ENCODE measurements at regions not wholly inside any gene's neighbourhood (a gene's known extent, or its start where the extent isn't known, plus 50 kb on each side); places are given as distances from the start of the nearest gene placed in this dataset.

- TF ChIP-seq POLR2A (IDR thresholded peaks at IDR 0.05) (no peak), POLR2AphosphoS5 (IDR thresholded peaks at IDR 0.05) (no peak), CTCF (IDR thresholded peaks at IDR 0.05 in 8 of 11, conservative IDR thresholded peaks at IDR 0.05 in 3 of 11) (no peak)
- intact Hi-C loops (cut with DNase I; ENCODE audit: low total_unique reads): no loop called here
- Histone ChIP-seq H3K36me3 (no peaks in the 10 kb centered on the region), H3K27ac (no peak overlapping the region), H3K27me3 (replicated peaks in 1 of 7) (peaks cover 6 to 99% (median 51%) of the 10 kb centered on the region in 7 donors), H3K4me1 (peaks cover 0 to 13% (median 10%) of the 10 kb centered on the region in 6 donors), H3K4me3 (no peak overlapping the region), H3K9me3 (no peaks in the 10 kb centered on the region)
- 79 to 88% (median 84%) methylated on average over 13 to 20 of the region's 20 CpGs for WGBS, 5 donors
- no peak for DNase-seq
These were observed 212.4 kb downstream of the RBFOX3 start for GRCh38 chr17:79398441-79398840.

- TF ChIP-seq POLR2A (IDR thresholded peaks at IDR 0.05) (no peak), POLR2AphosphoS5 (IDR thresholded peaks at IDR 0.05) (no peak), CTCF (IDR thresholded peaks at IDR 0.05 in 8 of 11, conservative IDR thresholded peaks at IDR 0.05 in 3 of 11) (no peak)
- H3K4me1 ChIP-seq: peaks cover 0 to 19% (median 13%) of the 10 kb centered on the region in 6 donors
- no peaks in the 10 kb centered on the region for H3K9me3 ChIP-seq
- DNase-seq: no peak
- intact Hi-C loops (cut with DNase I; ENCODE audit: low total_unique reads): no loop called here
- peaks cover 6 to 99% (median 53%) of the 10 kb centered on the region in 7 donors for H3K27me3 ChIP-seq (replicated peaks in 1 of 7)
- no peak overlapping the region for H3K27ac ChIP-seq
- no peak overlapping the region for H3K4me3 ChIP-seq
- WGBS, 5 donors: 65 to 81% (median 71%) methylated on average over 11 to 13 of the region's 13 CpGs
- no peaks in the 10 kb centered on the region for H3K36me3 ChIP-seq
These were observed 214.2 kb downstream of the RBFOX3 start for GRCh38 chr17:79396696-79397095.

DNA sequence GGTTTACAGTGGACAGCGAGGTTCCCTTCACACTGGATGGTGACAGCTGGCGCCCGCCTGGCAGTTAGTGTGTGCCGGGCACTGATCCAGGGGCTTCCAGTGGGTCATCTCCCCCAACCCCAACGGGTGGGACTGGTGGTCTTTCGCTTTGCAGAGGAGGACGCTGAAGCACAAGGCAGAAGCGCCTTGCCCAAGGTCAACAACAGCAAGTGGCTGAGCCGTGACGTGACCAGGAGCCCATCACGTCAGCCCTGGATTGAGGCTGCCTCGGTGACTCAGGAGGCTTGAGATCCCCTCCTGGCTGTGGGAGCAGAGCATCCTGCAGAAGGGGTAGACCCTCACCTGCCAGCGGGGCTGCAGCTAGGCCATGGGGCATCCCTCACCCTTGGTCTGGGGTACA, 215.3 kb downstream of the RBFOX3 start:
- no peaks in the 10 kb centered on the region for H3K36me3 ChIP-seq
- H3K4me3 ChIP-seq: no peak overlapping the region
- DNase-seq: no peak
- intact Hi-C loops (cut with DNase I; ENCODE audit: low total_unique reads): no loop called here
- H3K4me1 ChIP-seq: peaks cover 0 to 10% (median 6%) of the 10 kb centered on the region in 6 donors
- WGBS, 5 donors: 71 to 86% (median 81%) methylated on average over 7 to 13 of the region's 13 CpGs
- TF ChIP-seq CTCF (IDR thresholded peaks at IDR 0.05 in 8 of 11, conservative IDR thresholded peaks at IDR 0.05 in 3 of 11) (no peak), POLR2A (IDR thresholded peaks at IDR 0.05) (no peak), POLR2AphosphoS5 (IDR thresholded peaks at IDR 0.05) (no peak)
- H3K27ac ChIP-seq: no peak overlapping the region
- no peaks in the 10 kb centered on the region for H3K9me3 ChIP-seq
- H3K27me3 ChIP-seq (replicated peaks in 1 of 7): peaks cover 3 to 100% (median 60%) of the 10 kb centered on the region in 7 donors

- Histone ChIP-seq H3K4me1 (peaks cover 0 to 9% (median 5%) of the 10 kb centered on the region in 6 donors), H3K9me3 (no peaks in the 10 kb centered on the region), H3K36me3 (no peaks in the 10 kb centered on the region), H3K27ac (no peak overlapping the region), H3K4me3 (no peak overlapping the region), H3K27me3 (replicated peaks in 1 of 7) (peaks cover 0 to 100% (median 60%) of the 10 kb centered on the region in 7 donors)
- no peak for TF ChIP-seq CTCF (IDR thresholded peaks at IDR 0.05 in 8 of 11, conservative IDR thresholded peaks at IDR 0.05 in 3 of 11)
- no peak for TF ChIP-seq POLR2AphosphoS5 (IDR thresholded peaks at IDR 0.05)
- TF ChIP-seq POLR2A (IDR thresholded peaks at IDR 0.05): no peak
- DNase-seq: no peak
- intact Hi-C loops (cut with DNase I; ENCODE audit: low total_unique reads): no loop called here
- WGBS, 5 donors: 69 to 79% (median 72%) methylated on average over 6 to 10 of the region's 10 CpGs
These were observed 215.8 kb downstream of the RBFOX3 start for GRCh38 chr17:79395066-79395465.
